HepG2 (cell line): ENCODE measurements at regions not wholly inside any gene's neighbourhood (a gene's known extent, or its start where the extent isn't known, plus 50 kb on each side); places are given as distances from the start of the nearest gene placed in this dataset.

Experiments used
- ATAC-seq: fragments of 200-7000 bp; cut with Tn5 transposase; 3 replicates; pipeline ENCODE4 v1.9.1; 2020; ENCODE audit warnings: mild to moderate bottlenecking, moderate library complexity
- BruUV-seq: library from RNA; stranded (reverse); fragments of 400-500 nt; replicated peaks from 2 replicates; lab custom pipeline; 2021; lab: Mats Ljungman, UMichigan
- CTCF ChIA-PET: fragments of 300-600 bp; formaldehyde crosslinking; extraction: SDS; loops from one replicate; lab custom pipeline; 2021; ENCODE audit warnings: low total read pairs, inconsistent platforms, low intra/inter-chr PET ratio; lab: Yijun Ruan, JAX
- POLR2A ChIA-PET: fragments of 350-600 bp; sonication (Branson Sonifier 250); formaldehyde crosslinking; loops from one replicate; lab custom pipeline; 2020; ENCODE audit warnings: antibody characterized with exemption, inconsistent platforms; lab: Yijun Ruan, JAX
- DNase-seq: peaks from one replicate; pipeline ENCODE4 v3.0.0-alpha.2; 2015; ENCODE audit warnings: low spot score
- FAIRE-seq: peaks from 3 replicates; lab custom pipeline; 2011; peaks lifted over from hg19 to GRCh38; lab: Jason Lieb, UNC
- H2AFZ ChIP-seq: one replicate; pipeline ENCODE4 v1.6.1; 2011; ENCODE audit warnings: low read length, inconsistent platforms
- H3K27ac ChIP-seq: fragments of 300-600 bp; 3 replicates; pipeline ENCODE4 v1.8.0; 2011; ENCODE audit warnings: mixed run types, mild to moderate bottlenecking, mixed read lengths, low read length, inconsistent platforms; ENCODE audit not compliant: insufficient read depth; ENCODE audit errors: extremely low read length
- H3K27me3 ChIP-seq, 2 experiments: fragments of 200-600 bp in 1 of 2; 2 replicates in 1 of 2; 3 replicates in 1 of 2; pipeline versions ENCODE4 v1.6.0 to v1.8.0; 2011; ENCODE audit warnings: low read length in 2 of 2, mild to moderate bottlenecking in 2 of 2, moderate library complexity in 2 of 2, inconsistent platforms in 1 of 2; ENCODE audit not compliant: insufficient read depth in 2 of 2, control insufficient read depth in 1 of 2
- H3K36me3 ChIP-seq, 2 experiments: fragments of 200-600 bp in 1 of 2; replicated peaks in 1 of 2; 2 replicates in 1 of 2; 3 replicates in 1 of 2; pipeline versions ENCODE4 v1.5.1 to v1.8.0; 2011; ENCODE audit warnings: low read length in 2 of 2, inconsistent platforms in 1 of 2; ENCODE audit not compliant: insufficient read depth in 2 of 2, control insufficient read depth in 1 of 2
- H3K4me1 ChIP-seq: 2 replicates; pipeline ENCODE4 v1.5.1; 2012; ENCODE audit warnings: low read length, inconsistent platforms; ENCODE audit not compliant: insufficient read depth
- H3K4me2 ChIP-seq: 2 replicates; pipeline ENCODE4 v1.6.0; 2011; ENCODE audit warnings: low read depth, low read length, inconsistent platforms
- H3K4me3 ChIP-seq, 3 experiments: fragments of 200-600 bp in 1 of 3; sonication (generic), shearing (Covaris generic) in 1 of 3; replicated peaks in 1 of 3; 2 replicates each; pipeline ENCODE4 v1.5.1; 2011 to 2016; ENCODE audit warnings: low read length in 3 of 3, inconsistent platforms in 2 of 3, low read depth in 2 of 3, mild to moderate bottlenecking in 2 of 3, control low read depth in 1 of 3, mixed read lengths in 1 of 3; ENCODE audit not compliant: insufficient read depth in 1 of 3
- H3K79me2 ChIP-seq: one replicate; pipeline ENCODE4 v1.6.1; 2011; ENCODE audit warnings: low read length, inconsistent platforms; ENCODE audit not compliant: insufficient read depth
- H3K9ac ChIP-seq: 2 replicates; pipeline ENCODE4 v1.6.0; 2011; ENCODE audit warnings: mild to moderate bottlenecking, low read depth, low read length, inconsistent platforms; ENCODE audit not compliant: insufficient read depth
- H3K9me3 ChIP-seq: 2 replicates; pipeline ENCODE4 v1.5.1; 2012; ENCODE audit warnings: mild to moderate bottlenecking, low read length
- H4K20me1 ChIP-seq: 2 replicates; pipeline ENCODE4 v1.6.0; 2011; ENCODE audit warnings: inconsistent platforms, mild to moderate bottlenecking, low read length, moderate library complexity; ENCODE audit not compliant: insufficient read depth
- HMGA1 ChIP-seq: sonication (generic); formaldehyde crosslinking; conservative IDR thresholded peaks from 2 replicates; pipeline ENCODE4 v1.4.0; 2020; ENCODE audit warnings: missing genetic modification reagents
- KLF13 ChIP-seq: sonication (generic); formaldehyde crosslinking; IDR thresholded peaks from 2 replicates; pipeline ENCODE4 v1.4.0; 2020; ENCODE audit warnings: mild to moderate bottlenecking, missing genetic modification reagents
- RBM22 ChIP-seq: fragments of 200-400 bp; formaldehyde crosslinking; optimal IDR thresholded peaks from 2 replicates; pipeline ENCODE3; 2017; ENCODE audit warnings: mild to moderate bottlenecking, low read length, moderate library complexity
- ZNF17 ChIP-seq: sonication (generic); formaldehyde crosslinking; IDR thresholded peaks from 2 replicates; pipeline ENCODE4 v1.5.0; 2020; ENCODE audit warnings: mild to moderate bottlenecking, missing genetic modification reagents
- ZNF335 ChIP-seq: sonication (generic); formaldehyde crosslinking; IDR thresholded peaks from 2 replicates; pipeline ENCODE4 v1.4.0; 2020; ENCODE audit warnings: missing genetic modification reagents
- ZNF609 ChIP-seq: sonication (generic); formaldehyde crosslinking; IDR thresholded peaks from 2 replicates; pipeline ENCODE4 v1.4.0; 2020; ENCODE audit warnings: mild to moderate bottlenecking, missing genetic modification reagents, borderline replicate concordance
- ZNF713 ChIP-seq: sonication (generic); formaldehyde crosslinking; IDR thresholded peaks from 2 replicates; pipeline ENCODE4 v1.4.0; 2020; ENCODE audit warnings: mild to moderate bottlenecking, missing genetic modification reagents
- ZNF749 ChIP-seq: sonication (generic); formaldehyde crosslinking; IDR thresholded peaks from 2 replicates; pipeline ENCODE4 v1.8.0; 2022; ENCODE audit warnings: mild to moderate bottlenecking, missing genetic modification reagents, moderate library complexity, borderline replicate concordance
- in situ Hi-C: cut with HindIII; loops from 2 replicates; pipeline ENCODE4 v1.10.0; 2017; ENCODE audit warnings: low pct_unique_long_range_greater_than_20kb; ENCODE audit not compliant: extremely low pct_ligation_motif_present
- intact Hi-C: fragments of 100-400 bp; cut with micrococcal nuclease; formaldehyde crosslinking; loops from one replicate; pipeline ENCODE4 v1.10.0; 2022; ENCODE audit not compliant: unreplicated experiment
- TF ChIP-seq, protein P1 (sequence below): sonication (generic); formaldehyde crosslinking; IDR thresholded peaks from 2 replicates; pipeline ENCODE4 v1.4.0; 2020; ENCODE audit warnings: missing genetic modification reagents, borderline replicate concordance
- TF ChIP-seq, protein P2 (sequence below): fragments of 450-650 bp; IDR thresholded peaks from 2 replicates; pipeline ENCODE4 v1.6.1; 2017

DNA sequence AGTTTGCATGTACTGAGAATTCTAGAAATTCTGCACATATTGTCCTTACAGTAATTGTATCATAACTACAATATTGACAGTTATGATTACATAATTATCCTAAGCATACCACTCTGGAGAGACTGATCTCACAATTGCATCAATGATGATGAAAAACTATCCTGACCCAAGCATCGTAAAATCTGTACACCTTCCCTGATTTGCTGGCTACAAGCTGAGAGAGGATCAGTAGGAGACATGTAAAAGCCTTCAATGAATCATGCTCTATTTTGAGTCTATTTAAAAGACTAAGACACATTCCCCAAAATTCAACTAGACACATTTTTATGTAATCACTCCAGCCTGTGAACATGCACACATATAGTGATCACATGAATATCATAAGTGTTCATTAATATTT lies 1833.8 kb downstream of the EFNA5 start (continued):
- TF ChIP-seq, protein P1, sequence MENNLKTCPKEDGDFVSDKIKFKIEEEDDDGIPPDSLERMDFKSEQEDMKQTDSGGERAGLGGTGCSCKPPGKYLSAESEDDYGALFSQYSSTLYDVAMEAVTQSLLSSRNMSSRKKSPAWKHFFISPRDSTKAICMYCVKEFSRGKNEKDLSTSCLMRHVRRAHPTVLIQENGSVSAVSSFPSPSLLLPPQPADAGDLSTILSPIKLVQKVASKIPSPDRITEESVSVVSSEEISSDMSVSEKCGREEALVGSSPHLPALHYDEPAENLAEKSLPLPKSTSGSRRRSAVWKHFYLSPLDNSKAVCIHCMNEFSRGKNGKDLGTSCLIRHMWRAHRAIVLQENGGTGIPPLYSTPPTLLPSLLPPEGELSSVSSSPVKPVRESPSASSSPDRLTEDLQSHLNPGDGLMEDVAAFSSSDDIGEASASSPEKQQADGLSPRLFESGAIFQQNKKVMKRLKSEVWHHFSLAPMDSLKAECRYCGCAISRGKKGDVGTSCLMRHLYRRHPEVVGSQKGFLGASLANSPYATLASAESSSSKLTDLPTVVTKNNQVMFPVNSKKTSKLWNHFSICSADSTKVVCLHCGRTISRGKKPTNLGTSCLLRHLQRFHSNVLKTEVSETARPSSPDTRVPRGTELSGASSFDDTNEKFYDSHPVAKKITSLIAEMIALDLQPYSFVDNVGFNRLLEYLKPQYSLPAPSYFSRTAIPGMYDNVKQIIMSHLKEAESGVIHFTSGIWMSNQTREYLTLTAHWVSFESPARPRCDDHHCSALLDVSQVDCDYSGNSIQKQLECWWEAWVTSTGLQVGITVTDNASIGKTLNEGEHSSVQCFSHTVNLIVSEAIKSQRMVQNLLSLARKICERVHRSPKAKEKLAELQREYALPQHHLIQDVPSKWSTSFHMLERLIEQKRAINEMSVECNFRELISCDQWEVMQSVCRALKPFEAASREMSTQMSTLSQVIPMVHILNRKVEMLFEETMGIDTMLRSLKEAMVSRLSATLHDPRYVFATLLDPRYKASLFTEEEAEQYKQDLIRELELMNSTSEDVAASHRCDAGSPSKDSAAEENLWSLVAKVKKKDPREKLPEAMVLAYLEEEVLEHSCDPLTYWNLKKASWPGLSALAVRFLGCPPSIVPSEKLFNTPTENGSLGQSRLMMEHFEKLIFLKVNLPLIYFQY (CRISPR knock-in tag): no peak
- TF ChIP-seq ZNF335 (CRISPR knock-in tag): no peak
- TF ChIP-seq RBM22: no peak
- no peak for TF ChIP-seq ZNF749 (CRISPR knock-in tag)
- TF ChIP-seq KLF13 (CRISPR knock-in tag): no peak
- TF ChIP-seq, protein P2, sequence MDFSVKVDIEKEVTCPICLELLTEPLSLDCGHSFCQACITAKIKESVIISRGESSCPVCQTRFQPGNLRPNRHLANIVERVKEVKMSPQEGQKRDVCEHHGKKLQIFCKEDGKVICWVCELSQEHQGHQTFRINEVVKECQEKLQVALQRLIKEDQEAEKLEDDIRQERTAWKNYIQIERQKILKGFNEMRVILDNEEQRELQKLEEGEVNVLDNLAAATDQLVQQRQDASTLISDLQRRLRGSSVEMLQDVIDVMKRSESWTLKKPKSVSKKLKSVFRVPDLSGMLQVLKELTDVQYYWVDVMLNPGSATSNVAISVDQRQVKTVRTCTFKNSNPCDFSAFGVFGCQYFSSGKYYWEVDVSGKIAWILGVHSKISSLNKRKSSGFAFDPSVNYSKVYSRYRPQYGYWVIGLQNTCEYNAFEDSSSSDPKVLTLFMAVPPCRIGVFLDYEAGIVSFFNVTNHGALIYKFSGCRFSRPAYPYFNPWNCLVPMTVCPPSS: no peak
- no peak for TF ChIP-seq HMGA1 (CRISPR knock-in tag)

- no peak overlapping the region for H2AFZ ChIP-seq
- DNase-seq (no peak), FAIRE-seq (no peak), ATAC-seq (no peak)
- no peak overlapping the region for H3K4me3 ChIP-seq
- POLR2A ChIA-PET: no interaction called here
- H4K20me1 ChIP-seq: no peaks in the 10 kb centered on the region
- H3K9ac ChIP-seq: no peak overlapping the region
- no peak overlapping the region for H3K27ac ChIP-seq
- CTCF ChIA-PET: no interaction called here
- in situ Hi-C loops (no loop called here), intact Hi-C loops (no loop called here)
- no peak overlapping the region for H3K4me2 ChIP-seq
- no peaks in the 10 kb centered on the region for H3K27me3 ChIP-seq
- no TSS peak for BruUV-seq
- peaks cover 13% of the 10 kb centered on the region; the same call in 1 of the 2 replicates for H3K9me3 ChIP-seq
- no peaks in the 10 kb centered on the region for H3K4me1 ChIP-seq
- TF ChIP-seq ZNF609 (CRISPR knock-in tag) (no peak), ZNF17 (CRISPR knock-in tag) (no peak), ZNF713 (CRISPR knock-in tag) (no peak)
- H3K36me3 ChIP-seq: no peaks in the 10 kb centered on the region
- no peaks in the 10 kb centered on the region for H3K79me2 ChIP-seq
These were observed 1834.5 kb downstream of the EFNA5 start for GRCh38 chr5:105836268-105836667.
